A549 (cell line): ENCODE measurements at regions not wholly inside any gene's neighbourhood (a gene's known extent, or its start where the extent isn't known, plus 50 kb on each side); places are given as distances from the start of the nearest gene placed in this dataset.

Source experiments
- ATAC-seq, 2 experiments: fragments of 200-7000 bp in 1 of 2; fragments of >200 bp in 1 of 2; cut with Nextera tagmentation in 1 of 2; cut with Tn5 transposase in 1 of 2; 3 replicates each; pipeline versions ENCODE4 v1.8.0 to v1.9.1; 2018 to 2020; ENCODE audit warnings: mild to moderate bottlenecking in 1 of 2, moderate library complexity in 1 of 2
- CTCF ChIA-PET: fragments of 300-600 bp; sonication (Branson Sonifier 250); formaldehyde crosslinking; extraction: SDS; loops from one replicate; lab custom pipeline; 2021; ENCODE audit warnings: antibody characterized with exemption, inconsistent platforms; lab: Yijun Ruan, JAX
- POLR2A ChIA-PET: fragments of 350-600 bp; formaldehyde crosslinking; extraction: SDS; loops from one replicate; lab custom pipeline; 2021; ENCODE audit warnings: antibody characterized with exemption, inconsistent platforms; lab: Yijun Ruan, JAX
- DNase-seq, 2 experiments: peaks; one replicate each; pipeline versions ENCODE4 v3.0.0 to v3.0.0-alpha.2; 2011 to 2016; ENCODE audit warnings: low read depth in 1 of 2, low spot score in 1 of 2
- FAIRE-seq: peaks from 2 replicates; lab custom pipeline; 2011; peaks lifted over from hg19 to GRCh38; lab: Jason Lieb, UNC
- H3K27ac ChIP-seq, 2 experiments: fragments of >200 bp; sonication (Bioruptor Twin); formaldehyde crosslinking; 3 replicates each; pipeline ENCODE4 v1.5.1; 2016 to 2017
- H3K4me1 ChIP-seq: fragments of >200 bp; sonication (Bioruptor Twin); formaldehyde crosslinking; 3 replicates; pipeline ENCODE4 v1.6.1; 2016
- H3K4me2 ChIP-seq: fragments of >200 bp; sonication (Bioruptor Twin); formaldehyde crosslinking; 3 replicates; pipeline ENCODE4 v1.6.1; 2016
- H3K4me3 ChIP-seq: fragments of >200 bp; sonication (Bioruptor Twin); formaldehyde crosslinking; 3 replicates; pipeline ENCODE4 v1.5.1; 2016
- H3K9me3 ChIP-seq: fragments of >200 bp; sonication (Bioruptor Twin); formaldehyde crosslinking; 3 replicates; pipeline ENCODE4 v1.6.1; 2016
- BCL3 ChIP-seq: fragments of >200 bp; sonication (Bioruptor Twin); formaldehyde crosslinking; IDR thresholded peaks from 3 replicates; pipeline ENCODE4 v1.6.1; 2016
- CHD2 ChIP-seq: fragments of 150-350 bp; IDR thresholded peaks from 2 replicates; pipeline ENCODE4 v1.6.1; 2014; ENCODE audit warnings: low read length; ENCODE audit not compliant: partially characterized antibody
- E2F6 ChIP-seq: IDR thresholded peaks from 2 replicates; pipeline ENCODE4 v1.6.1; 2012; ENCODE audit warnings: low read depth, borderline replicate concordance
- EP300 ChIP-seq, 2 experiments: fragments of >200 bp; sonication (Bioruptor Twin); formaldehyde crosslinking; IDR thresholded peaks; 2 replicates in 1 of 2; 3 replicates in 1 of 2; pipeline ENCODE4 v1.6.1; 2016 to 2017
- FOSB ChIP-seq: fragments of 250-450 bp; sonication (Bioruptor Pico); IDR thresholded peaks from 2 replicates; pipeline ENCODE4 v1.5.0; 2020; ENCODE audit warnings: mild to moderate bottlenecking, moderate library complexity
- MAFK ChIP-seq: fragments of 450-650 bp; IDR thresholded peaks from 2 replicates; pipeline ENCODE4 v1.6.1; 2014; ENCODE audit not compliant: partially characterized antibody
- MAZ ChIP-seq: fragments of 150-350 bp; IDR thresholded peaks from 2 replicates; pipeline ENCODE4 v1.6.1; 2014; ENCODE audit warnings: antibody characterized with exemption, low read depth, low read length, borderline replicate concordance
- PBX3 ChIP-seq: IDR thresholded peaks from 2 replicates; pipeline ENCODE4 v1.6.1; 2012
- PHF8 ChIP-seq: fragments of 200-600 bp; sonication (generic); IDR thresholded peaks from 2 replicates; pipeline ENCODE4 v1.6.1; 2016; ENCODE audit warnings: low read depth, mild to moderate bottlenecking, antibody characterized with exemption, moderate library complexity, borderline replicate concordance
- RAD21 ChIP-seq, 2 experiments: fragments of >200 bp in 1 of 2; sonication (Bioruptor Twin) in 1 of 2; formaldehyde crosslinking in 1 of 2; IDR thresholded peaks in 1 of 2; conservative IDR thresholded peaks in 1 of 2; 2 replicates in 1 of 2; 3 replicates in 1 of 2; pipeline ENCODE4 v1.6.1; 2012 to 2018; ENCODE audit warnings: inconsistent platforms in 1 of 2
- SMC3 ChIP-seq: fragments of >200 bp; sonication (Bioruptor Twin); formaldehyde crosslinking; IDR thresholded peaks from 3 replicates; pipeline ENCODE4 v1.6.1; 2018; ENCODE audit warnings: inconsistent platforms
- SREBF2 ChIP-seq: fragments of 450-650 bp; IDR thresholded peaks from 2 replicates; pipeline ENCODE4 v1.6.1; 2014; ENCODE audit warnings: mild to moderate bottlenecking, moderate library complexity
- ZSCAN20 ChIP-seq: fragments of 250-450 bp; sonication (Bioruptor Pico); IDR thresholded peaks from 2 replicates; pipeline ENCODE4 v1.8.0; 2022; ENCODE audit warnings: mild to moderate bottlenecking, moderate library complexity
- WGBS: methylation state at CpG from one replicate; pipeline ENCODE4 v1.1.6; 2017; ENCODE audit errors: missing lambda C conversion rate; 5-methylcytosine and 5-hydroxymethylcytosine counted together
- TF ChIP-seq, protein P1 (sequence below): fragments of 200-600 bp; sonication (generic); IDR thresholded peaks from 2 replicates; pipeline ENCODE4 v1.6.1; 2016; ENCODE audit warnings: antibody characterized with exemption, mild to moderate bottlenecking, moderate library complexity
- TF ChIP-seq, protein P2 (sequence below): fragments of 150-350 bp; IDR thresholded peaks from 2 replicates; pipeline ENCODE4 v1.6.1; 2014; ENCODE audit warnings: low read depth, mild to moderate bottlenecking, low read length

GRCh38 chr3:107271787-107272387, 105.4 kb upstream of the CCDC54 start (continued):
- TF ChIP-seq CHD2 (no peak), SMC3 (peak; percentile 77), E2F6 (no peak), FOSB (CRISPR knock-in tag) (no peak), RAD21 (conservative IDR thresholded peaks at IDR 0.05 in 1 of 2, IDR thresholded peaks at IDR 0.05 in 1 of 2) (peak; percentile 74 to 82), MAZ (no peak), PHF8 (no peak), PBX3 (no peak), MAFK (no peak)

- no peak for DNase-seq
- 31% methylated on average over 2 of the region's 2 CpGs for WGBS
- H3K4me3 ChIP-seq, result no peak overlapping the region
- H3K4me1 ChIP-seq, result no peaks in the 10 kb centered on the region
- FAIRE-seq, result no peak
- no peaks in the 10 kb centered on the region for H3K9me3 ChIP-seq
- ChIA-PET CTCF (interaction anchor here (0.8 to 8.7 kb wide), 47 partner anchors 8 to 580 kb away, joined by 3 to 89 read pairs (median 5); no protein-coding TSS in a partner anchor), POLR2A (interaction anchor here (1.7 to 5.2 kb wide), 2 partner anchors 149 to 158 kb away, joined by 3 to 41 read pairs; no protein-coding TSS in a partner anchor)
- no peak overlapping the region for H3K27ac ChIP-seq
- TF ChIP-seq BCL3, result no peak
- TF ChIP-seq, protein P1, sequence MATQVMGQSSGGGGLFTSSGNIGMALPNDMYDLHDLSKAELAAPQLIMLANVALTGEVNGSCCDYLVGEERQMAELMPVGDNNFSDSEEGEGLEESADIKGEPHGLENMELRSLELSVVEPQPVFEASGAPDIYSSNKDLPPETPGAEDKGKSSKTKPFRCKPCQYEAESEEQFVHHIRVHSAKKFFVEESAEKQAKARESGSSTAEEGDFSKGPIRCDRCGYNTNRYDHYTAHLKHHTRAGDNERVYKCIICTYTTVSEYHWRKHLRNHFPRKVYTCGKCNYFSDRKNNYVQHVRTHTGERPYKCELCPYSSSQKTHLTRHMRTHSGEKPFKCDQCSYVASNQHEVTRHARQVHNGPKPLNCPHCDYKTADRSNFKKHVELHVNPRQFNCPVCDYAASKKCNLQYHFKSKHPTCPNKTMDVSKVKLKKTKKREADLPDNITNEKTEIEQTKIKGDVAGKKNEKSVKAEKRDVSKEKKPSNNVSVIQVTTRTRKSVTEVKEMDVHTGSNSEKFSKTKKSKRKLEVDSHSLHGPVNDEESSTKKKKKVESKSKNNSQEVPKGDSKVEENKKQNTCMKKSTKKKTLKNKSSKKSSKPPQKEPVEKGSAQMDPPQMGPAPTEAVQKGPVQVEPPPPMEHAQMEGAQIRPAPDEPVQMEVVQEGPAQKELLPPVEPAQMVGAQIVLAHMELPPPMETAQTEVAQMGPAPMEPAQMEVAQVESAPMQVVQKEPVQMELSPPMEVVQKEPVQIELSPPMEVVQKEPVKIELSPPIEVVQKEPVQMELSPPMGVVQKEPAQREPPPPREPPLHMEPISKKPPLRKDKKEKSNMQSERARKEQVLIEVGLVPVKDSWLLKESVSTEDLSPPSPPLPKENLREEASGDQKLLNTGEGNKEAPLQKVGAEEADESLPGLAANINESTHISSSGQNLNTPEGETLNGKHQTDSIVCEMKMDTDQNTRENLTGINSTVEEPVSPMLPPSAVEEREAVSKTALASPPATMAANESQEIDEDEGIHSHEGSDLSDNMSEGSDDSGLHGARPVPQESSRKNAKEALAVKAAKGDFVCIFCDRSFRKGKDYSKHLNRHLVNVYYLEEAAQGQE, result no peak
- TF ChIP-seq, protein P2, sequence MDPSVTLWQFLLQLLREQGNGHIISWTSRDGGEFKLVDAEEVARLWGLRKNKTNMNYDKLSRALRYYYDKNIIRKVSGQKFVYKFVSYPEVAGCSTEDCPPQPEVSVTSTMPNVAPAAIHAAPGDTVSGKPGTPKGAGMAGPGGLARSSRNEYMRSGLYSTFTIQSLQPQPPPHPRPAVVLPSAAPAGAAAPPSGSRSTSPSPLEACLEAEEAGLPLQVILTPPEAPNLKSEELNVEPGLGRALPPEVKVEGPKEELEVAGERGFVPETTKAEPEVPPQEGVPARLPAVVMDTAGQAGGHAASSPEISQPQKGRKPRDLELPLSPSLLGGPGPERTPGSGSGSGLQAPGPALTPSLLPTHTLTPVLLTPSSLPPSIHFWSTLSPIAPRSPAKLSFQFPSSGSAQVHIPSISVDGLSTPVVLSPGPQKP, result no peak
- no peak for TF ChIP-seq EP300 (IDR thresholded peaks at IDR 0.05)
- TF ChIP-seq SREBF2, result no peak
- H3K4me2 ChIP-seq, result no peak overlapping the region
- no peak for ATAC-seq
Observed at GRCh38 chr3:107272471-107272870, 104.8 kb upstream of the CCDC54 start.

DNA sequence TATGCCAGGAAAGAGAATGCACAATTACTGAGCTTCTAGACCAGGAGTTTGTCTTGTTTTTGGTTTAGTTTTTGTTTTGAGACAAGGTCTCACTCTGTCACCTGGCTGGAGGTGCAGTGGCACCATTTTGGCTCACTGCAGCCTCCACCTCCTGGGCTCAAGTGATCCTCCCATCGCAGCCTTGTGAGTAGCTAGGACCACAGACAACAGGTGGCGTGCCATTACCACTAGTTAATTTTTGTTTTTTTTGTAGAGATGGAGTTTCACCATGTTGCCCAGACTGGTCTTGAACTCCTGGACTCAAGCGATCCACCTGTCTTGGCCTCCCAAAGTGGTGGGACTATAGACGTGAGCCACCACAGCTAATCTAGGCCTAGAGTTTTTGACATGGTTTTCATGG, 104.4 kb upstream of the CCDC54 start:
- no peak for ATAC-seq
- TF ChIP-seq ZSCAN20 (CRISPR knock-in tag) (no peak), RAD21 (conservative IDR thresholded peaks at IDR 0.05 in 1 of 2, IDR thresholded peaks at IDR 0.05 in 1 of 2) (peak in 1 of 2 experiments; percentile 13; a peak in 1 of 5 replicates)
- Histone ChIP-seq H3K4me1 (no peaks in the 10 kb centered on the region), H3K4me3 (no peak overlapping the region), H3K27ac (no peak overlapping the region), H3K4me2 (no peak overlapping the region), H3K9me3 (no peaks in the 10 kb centered on the region)
- POLR2A ChIA-PET, result interaction anchor here (1.7 to 5.2 kb wide), 2 partner anchors 148 to 157 kb away, joined by 3 to 41 read pairs; no protein-coding TSS in a partner anchor
- 71% methylated on average over 4 of the region's 4 CpGs for WGBS
- CTCF ChIA-PET, result interaction anchor here (0.8 to 8.7 kb wide), 15 partner anchors 11 to 300 kb away, joined by 3 to 89 read pairs (median 10); no protein-coding TSS in a partner anchor
- no peak for FAIRE-seq
- no peak for DNase-seq
